BJ (cell line): ENCODE measurements at regions not wholly inside any gene's neighbourhood (a gene's known extent, or its start where the extent isn't known, plus 50 kb on each side); places are given as distances from the start of the nearest gene placed in this dataset.

Source experiments
- CTCF ChIA-PET: fragments of 350-600 bp; formaldehyde crosslinking; extraction: SDS; loops from one replicate; lab custom pipeline; 2021; ENCODE audit warnings: antibody characterized with exemption, inconsistent platforms; lab: Yijun Ruan, JAX
- POLR2A ChIA-PET: fragments of 300-600 bp; sonication (Branson Sonifier 250); formaldehyde crosslinking; extraction: SDS; loops from one replicate; lab custom pipeline; 2021; ENCODE audit warnings: antibody characterized with exemption; lab: Charles Lee
- DNase-seq: peaks from one replicate; pipeline ENCODE4 v3.0.0-alpha.2; 2011; ENCODE audit warnings: low read depth
- H3K27me3 ChIP-seq: 2 replicates; pipeline ENCODE4 v1.6.0; 2011; ENCODE audit warnings: low read length; ENCODE audit not compliant: control insufficient read depth, insufficient read depth
- H3K36me3 ChIP-seq: 2 replicates; pipeline ENCODE4 v1.5.1; 2011; ENCODE audit warnings: low read length; ENCODE audit not compliant: control insufficient read depth, insufficient read depth
- H3K4me3 ChIP-seq: 2 replicates; pipeline ENCODE4 v1.5.1; 2011; ENCODE audit warnings: low read depth, mild to moderate bottlenecking, control low read depth, low read length
- CTCF ChIP-seq: IDR thresholded peaks from 2 replicates; pipeline ENCODE4 v1.5.1; 2011; ENCODE audit warnings: low read depth, mild to moderate bottlenecking, control low read depth, inconsistent platforms, low read length, moderate library complexity; ENCODE audit not compliant: insufficient read depth

DNA sequence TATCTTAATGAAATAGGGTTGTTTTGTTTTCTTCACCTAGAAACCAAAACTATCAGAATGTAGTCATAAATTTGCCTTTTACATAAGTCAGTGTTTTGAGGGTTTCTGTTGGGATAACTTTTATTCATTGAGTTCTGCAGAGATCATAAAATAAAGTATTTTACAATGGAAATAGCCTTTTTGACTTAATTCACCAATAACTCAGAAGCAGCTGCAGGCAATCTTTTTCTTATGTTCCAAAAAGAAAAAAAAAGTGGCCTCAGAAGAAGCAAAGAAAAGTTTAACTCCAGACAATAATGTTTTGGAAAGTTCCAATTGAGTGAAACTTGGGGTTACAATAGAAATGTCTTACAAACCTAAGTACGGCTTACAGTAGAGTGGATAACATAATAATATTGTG lies 491.7 kb upstream of the NRP1 start:
- CTCF ChIA-PET, result interaction anchor here (1.0 to 1.3 kb wide), 2 partner anchors 15 to 20 kb away, joined by 4 read pairs; no protein-coding TSS in a partner anchor
- DNase-seq, result no peak
- POLR2A ChIA-PET, result no interaction called here

DNA sequence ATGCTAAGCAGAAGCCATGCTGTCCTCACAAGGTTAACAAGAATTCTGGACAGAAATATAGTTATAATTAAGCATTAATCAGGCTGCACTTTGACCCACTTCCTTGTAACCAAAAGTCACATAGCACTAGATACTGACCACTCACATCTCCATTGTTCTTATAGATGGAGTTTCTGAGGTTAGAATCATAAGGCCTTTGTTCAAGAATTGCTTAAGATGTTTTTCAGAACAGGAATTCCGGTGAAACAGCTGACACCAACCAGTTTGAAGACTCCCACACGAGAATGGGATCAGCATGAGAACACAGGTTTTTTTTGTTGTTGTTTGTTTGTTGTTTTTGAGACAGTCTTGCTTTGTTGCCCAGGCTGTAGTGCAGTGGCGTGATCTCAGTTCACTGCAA lies 488.3 kb upstream of the NRP1 start:
- TF ChIP-seq CTCF, result no peak
- Histone ChIP-seq H3K27me3 (no peaks in the 10 kb centered on the region; the same call in 1 of the 2 replicates), H3K36me3 (no peaks in the 10 kb centered on the region), H3K4me3 (no peak overlapping the region)
- no peak for DNase-seq
- POLR2A ChIA-PET, result no interaction called here
- CTCF ChIA-PET, result no interaction called here

More for the DNA sequence above, 491.7 kb upstream of the NRP1 start:
- Histone ChIP-seq H3K36me3 (no peaks in the 10 kb centered on the region), H3K27me3 (no peaks in the 10 kb centered on the region; the same call in 1 of the 2 replicates), H3K4me3 (no peak overlapping the region)
- TF ChIP-seq CTCF, result no peak

- POLR2A ChIA-PET, result no interaction called here
- no peak overlapping the region for H3K4me3 ChIP-seq
- no peaks in the 10 kb centered on the region for H3K27me3 ChIP-seq
- no peaks in the 10 kb centered on the region for H3K36me3 ChIP-seq
- no peak for TF ChIP-seq CTCF
- no peak for DNase-seq
- CTCF ChIA-PET, result no interaction called here
Observed at GRCh38 chr10:33820531-33820930, 486.1 kb upstream of the NRP1 start.

- no peaks in the 10 kb centered on the region for H3K36me3 ChIP-seq
- H3K27me3 ChIP-seq, result no peaks in the 10 kb centered on the region
- H3K4me3 ChIP-seq, result no peak overlapping the region
- TF ChIP-seq CTCF, result no peak
- peak; percentile 47 for DNase-seq
- ChIA-PET CTCF (interaction anchor here (0.6 kb wide), 1 partner anchor 23 kb away, joined by 4 read pairs; no protein-coding TSS in a partner anchor), POLR2A (no interaction called here)
Observed at GRCh38 chr10:33819206-33819605, 484.7 kb upstream of the NRP1 start.

DNA sequence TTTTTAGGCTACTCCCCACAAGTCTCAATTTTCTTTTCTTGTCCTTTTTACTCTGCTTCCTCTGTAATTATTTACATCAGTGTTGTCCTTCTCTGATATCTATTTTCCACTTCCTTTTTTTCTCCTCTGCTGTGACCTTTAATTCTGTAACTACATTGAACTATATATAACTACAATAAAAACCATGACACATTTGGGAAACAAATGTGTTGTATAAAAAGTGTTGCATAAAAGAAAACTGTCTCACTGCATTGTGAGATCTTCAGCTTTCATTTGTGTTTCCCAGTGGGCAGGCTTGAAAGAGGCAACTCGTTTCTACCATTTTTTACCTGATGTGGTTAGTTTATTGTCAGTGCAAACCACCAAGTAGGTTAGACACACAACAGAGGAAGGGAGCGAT lies 483.9 kb upstream of the NRP1 start:
- ChIA-PET POLR2A (no interaction called here), CTCF (no interaction called here)
- no peak for DNase-seq
- H3K36me3 ChIP-seq, result no peaks in the 10 kb centered on the region
- no peak for TF ChIP-seq CTCF
- no peaks in the 10 kb centered on the region for H3K27me3 ChIP-seq
- H3K4me3 ChIP-seq, result no peak overlapping the region
